Keratinocyte (primary cell): ENCODE measurements at regions not wholly inside any gene's neighbourhood (a gene's known extent, or its start where the extent isn't known, plus 50 kb on each side); places are given as distances from the start of the nearest gene placed in this dataset.

Experiments
- CTCF ChIP-seq, 3 experiments: IDR thresholded peaks in 1 of 3; conservative IDR thresholded peaks in 1 of 3; optimal IDR thresholded peaks in 1 of 3; 2 replicates in 2 of 3; 3 replicates in 1 of 3; pipeline versions ENCODE3 to v1.5.1; 2011; ENCODE audit warnings: low read length in 3 of 3, mild to moderate bottlenecking in 3 of 3, moderate library complexity in 2 of 3, control low read depth in 1 of 3, inconsistent platforms in 1 of 3; ENCODE audit not compliant: insufficient read depth in 2 of 3; ENCODE audit errors: extremely low read depth in 1 of 3
- EZH2 ChIP-seq: IDR thresholded peaks from one replicate; pipeline ENCODE4 v1.6.1; 2012; ENCODE audit warnings: inconsistent platforms, mild to moderate bottlenecking, low read length, moderate library complexity

GRCh38 chr2:195471807-195472206, 185.2 kb upstream of the SLC39A10 start:
- no peak for TF ChIP-seq CTCF (optimal IDR thresholded peaks at IDR 0.05 in 1 of 3, IDR thresholded peaks at IDR 0.05 in 1 of 3, conservative IDR thresholded peaks at IDR 0.05 in 1 of 3; ENCODE audit: extremely low read depth in 1 of 3, insufficient read depth in 2 of 3, low read length in 3 of 3)
- TF ChIP-seq EZH2 = no peak
